GM06990 (cell line): ENCODE measurements at regions not wholly inside any gene's neighbourhood (a gene's known extent, or its start where the extent isn't known, plus 50 kb on each side); places are given as distances from the start of the nearest gene placed in this dataset.
"Not testable (repeated sequence)": the region's sequence is repeated elsewhere in the genome, so short reads cannot be mapped to it uniquely, and the experiment has no call there.

Experiments used
- DNase-seq: peaks from one replicate; pipeline ENCODE4 v3.0.0-alpha.2; 2011; ENCODE audit not compliant: insufficient read length; ENCODE audit errors: extremely low read depth
- H3K27me3 ChIP-seq: replicated peaks from 2 replicates; pipeline ENCODE4 v1.6.0; 2011; ENCODE audit warnings: low read length; ENCODE audit not compliant: control insufficient read depth, insufficient read depth
- H3K36me3 ChIP-seq: 2 replicates; pipeline ENCODE4 v1.5.1; 2011; ENCODE audit warnings: low read length; ENCODE audit not compliant: control insufficient read depth, insufficient read depth
- H3K4me3 ChIP-seq: replicated peaks from 2 replicates; pipeline ENCODE4 v1.5.1; 2011; ENCODE audit warnings: low read depth, mild to moderate bottlenecking, control low read depth, low read length
- TF ChIP-seq, protein P1 (sequence below): IDR thresholded peaks from 2 replicates; pipeline ENCODE4 v1.5.1; 2011; ENCODE audit warnings: low read length, control low read depth, mild to moderate bottlenecking, inconsistent platforms; ENCODE audit not compliant: insufficient read depth, poor library complexity, severe bottlenecking

GRCh38 chr5:93224624-93225023 lies 356.4 kb downstream of the NR2F1-AS1 start:
- H3K36me3 ChIP-seq, result no peaks in the 10 kb centered on the region
- DNase-seq, result no peak
- H3K27me3 ChIP-seq, result no peaks in the 10 kb centered on the region
- TF ChIP-seq, protein P1, sequence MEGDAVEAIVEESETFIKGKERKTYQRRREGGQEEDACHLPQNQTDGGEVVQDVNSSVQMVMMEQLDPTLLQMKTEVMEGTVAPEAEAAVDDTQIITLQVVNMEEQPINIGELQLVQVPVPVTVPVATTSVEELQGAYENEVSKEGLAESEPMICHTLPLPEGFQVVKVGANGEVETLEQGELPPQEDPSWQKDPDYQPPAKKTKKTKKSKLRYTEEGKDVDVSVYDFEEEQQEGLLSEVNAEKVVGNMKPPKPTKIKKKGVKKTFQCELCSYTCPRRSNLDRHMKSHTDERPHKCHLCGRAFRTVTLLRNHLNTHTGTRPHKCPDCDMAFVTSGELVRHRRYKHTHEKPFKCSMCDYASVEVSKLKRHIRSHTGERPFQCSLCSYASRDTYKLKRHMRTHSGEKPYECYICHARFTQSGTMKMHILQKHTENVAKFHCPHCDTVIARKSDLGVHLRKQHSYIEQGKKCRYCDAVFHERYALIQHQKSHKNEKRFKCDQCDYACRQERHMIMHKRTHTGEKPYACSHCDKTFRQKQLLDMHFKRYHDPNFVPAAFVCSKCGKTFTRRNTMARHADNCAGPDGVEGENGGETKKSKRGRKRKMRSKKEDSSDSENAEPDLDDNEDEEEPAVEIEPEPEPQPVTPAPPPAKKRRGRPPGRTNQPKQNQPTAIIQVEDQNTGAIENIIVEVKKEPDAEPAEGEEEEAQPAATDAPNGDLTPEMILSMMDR, result no peak
- H3K4me3 ChIP-seq, result no peak overlapping the region

DNA sequence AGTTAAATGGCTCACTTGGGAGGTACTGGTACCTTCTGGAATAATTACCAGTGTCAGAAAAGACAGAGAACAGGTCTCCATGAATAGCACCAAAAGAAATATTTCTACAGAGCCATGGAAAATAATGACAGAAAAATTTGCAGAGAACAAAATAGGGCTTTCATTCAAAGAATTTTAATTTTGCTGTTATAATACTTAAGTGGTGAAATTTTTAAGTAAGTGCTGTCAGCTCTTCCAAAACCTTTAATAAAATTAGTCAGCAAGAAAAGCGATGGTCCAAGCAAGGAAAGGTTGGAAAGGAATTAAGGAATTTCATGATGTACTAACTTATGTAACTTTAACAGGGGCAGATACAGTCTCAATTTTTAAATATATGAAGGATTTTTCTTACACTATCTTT lies 359.2 kb downstream of the NR2F1-AS1 start:
- TF ChIP-seq, protein P1, result no peak
- H3K27me3 ChIP-seq, result no peaks in the 10 kb centered on the region
- DNase-seq, result no peak
- no peak overlapping the region for H3K4me3 ChIP-seq
- H3K36me3 ChIP-seq, result no peaks in the 10 kb centered on the region

DNA sequence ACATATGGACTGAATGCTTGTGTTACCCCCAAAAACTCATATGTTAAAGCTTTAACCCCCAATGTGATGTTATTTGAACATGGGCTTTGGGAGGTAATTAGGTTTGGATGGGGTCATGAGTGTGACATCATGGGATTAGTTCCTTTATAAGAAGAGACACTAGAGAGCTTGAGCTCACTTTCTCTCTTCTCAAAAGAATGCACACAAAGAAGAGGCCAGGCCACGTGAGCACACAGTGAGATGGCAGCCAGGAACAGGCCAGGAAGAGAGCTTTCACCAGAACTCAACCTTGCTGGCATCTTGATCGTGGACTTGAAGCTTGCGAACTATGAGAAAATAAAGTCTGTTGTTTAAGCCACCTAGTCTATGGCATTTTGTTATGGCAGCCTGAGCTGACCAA lies 360.6 kb downstream of the NR2F1-AS1 start:
- Histone ChIP-seq H3K4me3 (no peak overlapping the region), H3K27me3 (no peaks in the 10 kb centered on the region), H3K36me3 (no peaks in the 10 kb centered on the region)
- DNase-seq, result no peak
- TF ChIP-seq, protein P1, result no peak

- DNase-seq, result no peak
- Histone ChIP-seq H3K36me3 (no peaks in the 10 kb centered on the region), H3K27me3 (no peaks in the 10 kb centered on the region), H3K4me3 (no peak overlapping the region)
- TF ChIP-seq, protein P1, result no peak
Measured at GRCh38 chr5:93219641-93220145, 361.3 kb downstream of the NR2F1-AS1 start.

DNA sequence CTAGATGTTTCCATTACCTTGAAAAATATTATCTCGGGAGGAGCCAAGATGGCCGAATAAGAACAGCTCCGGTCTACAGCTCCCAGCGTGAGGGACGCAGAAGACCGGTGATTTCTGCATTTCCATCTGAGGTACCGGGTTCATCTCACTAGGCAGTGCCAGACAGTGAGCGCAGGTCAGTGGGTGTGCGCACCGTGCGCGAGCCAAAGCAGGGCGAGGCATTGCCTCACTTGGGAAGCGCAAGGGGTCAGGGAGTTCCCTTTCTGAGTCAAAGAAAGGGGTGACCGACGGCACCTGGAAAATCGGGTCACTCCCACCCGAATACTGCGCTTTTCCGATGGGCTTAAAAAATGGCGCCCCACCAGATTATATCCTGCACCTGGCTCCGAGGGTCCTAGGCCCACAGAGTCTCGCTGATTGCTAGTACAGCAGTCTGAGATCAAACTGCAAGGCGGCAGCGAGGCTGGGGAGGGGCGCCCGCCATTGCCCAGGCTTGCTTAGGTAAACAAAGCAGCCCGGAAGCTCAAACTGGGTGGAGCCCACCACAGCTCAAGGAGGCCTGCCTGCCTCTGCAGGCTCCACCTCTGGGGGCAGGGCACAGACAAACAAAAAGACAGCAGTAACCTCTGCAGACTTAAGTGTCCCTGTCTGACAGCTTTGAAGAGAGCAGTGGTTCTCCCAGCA lies 367.8 kb downstream of the NR2F1-AS1 start:
- H3K27me3 ChIP-seq, H3K36me3 ChIP-seq, H3K4me3 ChIP-seq, DNase-seq: not testable (repeated sequence)

- DNase-seq, result no peak
Measured at GRCh38 chr5:93209476-93209875, 371.5 kb downstream of the NR2F1-AS1 start.

More at GRCh38 chr5:93209476-93209875, 371.5 kb downstream of the NR2F1-AS1 start:
- H3K4me3 ChIP-seq, result no peak overlapping the region
- no peaks in the 10 kb centered on the region for H3K27me3 ChIP-seq
- no peaks in the 10 kb centered on the region for H3K36me3 ChIP-seq
- TF ChIP-seq, protein P1, result no peak
